ENCODE measurements at regions not wholly inside any gene's neighbourhood (a gene's known extent, or its start where the extent isn't known, plus 50 kb on each side); places are given as distances from the start of the nearest gene placed in this dataset.

DNA sequence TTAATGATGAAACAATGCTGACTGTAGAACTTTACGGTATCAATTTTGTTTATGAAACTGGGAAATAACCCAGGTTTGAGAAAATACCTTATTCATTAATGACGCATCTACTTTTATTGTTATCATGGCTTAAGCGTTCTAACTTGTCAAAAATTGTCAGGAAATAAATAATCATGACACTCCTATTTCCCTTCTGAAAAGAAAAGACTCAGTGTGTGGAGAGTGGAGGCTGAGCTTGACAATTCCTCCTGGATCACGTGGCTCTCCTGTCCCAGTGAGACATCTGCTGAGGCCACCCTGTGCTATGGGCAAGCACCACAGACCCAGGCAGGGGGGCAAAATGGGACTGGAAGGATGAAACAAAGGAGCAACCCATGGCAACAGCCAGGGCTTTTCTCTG lies 466.4 kb downstream of the ZNF608 start:
- TF ChIP-seq POLR2A (IDR thresholded peaks at IDR 0.05; ENCODE audit: low read depth, low read length) = no peak
- FAIRE-seq = no peak
- DNase-seq (ENCODE audit: insufficient read length, low spot score) = no peak

DNA sequence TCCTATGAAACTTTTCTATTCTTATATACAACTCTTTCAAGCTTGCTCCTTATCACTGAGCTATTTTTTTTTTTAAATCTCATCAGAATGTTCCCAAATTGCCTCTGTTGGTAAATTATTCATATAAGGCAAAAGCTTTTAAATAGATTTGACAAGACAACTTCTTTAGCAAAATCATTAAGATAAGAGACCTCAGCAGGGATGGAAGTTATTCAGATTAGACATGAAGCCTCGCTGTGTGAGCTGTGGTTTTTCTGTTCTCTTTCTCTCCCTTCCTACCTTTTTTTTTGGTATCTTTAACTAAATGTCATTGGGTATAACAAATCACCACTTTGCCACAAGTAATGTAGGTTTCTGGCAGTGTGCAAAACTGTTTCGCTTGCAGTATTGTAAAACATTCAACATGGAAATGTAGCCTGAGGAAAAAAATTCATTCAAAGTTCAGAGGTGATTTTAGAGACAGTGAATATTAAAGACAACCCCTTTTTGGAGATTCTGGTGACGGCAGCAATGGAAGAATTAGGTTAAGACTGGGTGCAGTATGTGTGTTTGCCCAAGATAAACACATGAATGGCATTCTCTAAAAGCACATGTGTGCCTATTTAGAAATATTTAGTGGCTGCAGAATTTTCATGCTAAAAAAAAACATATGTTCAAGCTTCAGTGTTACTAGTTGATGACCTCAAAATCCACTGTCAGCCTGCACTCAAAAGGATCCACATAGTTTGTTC lies 467.1 kb downstream of the ZNF608 start:
- no peak for TF ChIP-seq POLR2A (IDR thresholded peaks at IDR 0.05; ENCODE audit: low read depth, low read length)
- DNase-seq (ENCODE audit: insufficient read length, low spot score) (no peak), FAIRE-seq (no peak)

GRCh38 chr5:124278636-124279035 lies 467.8 kb downstream of the ZNF608 start:
- no peak for FAIRE-seq
- DNase-seq (ENCODE audit: insufficient read length, low spot score) = no peak
- TF ChIP-seq POLR2A (IDR thresholded peaks at IDR 0.05; ENCODE audit: low read depth, low read length) = no peak

DNA sequence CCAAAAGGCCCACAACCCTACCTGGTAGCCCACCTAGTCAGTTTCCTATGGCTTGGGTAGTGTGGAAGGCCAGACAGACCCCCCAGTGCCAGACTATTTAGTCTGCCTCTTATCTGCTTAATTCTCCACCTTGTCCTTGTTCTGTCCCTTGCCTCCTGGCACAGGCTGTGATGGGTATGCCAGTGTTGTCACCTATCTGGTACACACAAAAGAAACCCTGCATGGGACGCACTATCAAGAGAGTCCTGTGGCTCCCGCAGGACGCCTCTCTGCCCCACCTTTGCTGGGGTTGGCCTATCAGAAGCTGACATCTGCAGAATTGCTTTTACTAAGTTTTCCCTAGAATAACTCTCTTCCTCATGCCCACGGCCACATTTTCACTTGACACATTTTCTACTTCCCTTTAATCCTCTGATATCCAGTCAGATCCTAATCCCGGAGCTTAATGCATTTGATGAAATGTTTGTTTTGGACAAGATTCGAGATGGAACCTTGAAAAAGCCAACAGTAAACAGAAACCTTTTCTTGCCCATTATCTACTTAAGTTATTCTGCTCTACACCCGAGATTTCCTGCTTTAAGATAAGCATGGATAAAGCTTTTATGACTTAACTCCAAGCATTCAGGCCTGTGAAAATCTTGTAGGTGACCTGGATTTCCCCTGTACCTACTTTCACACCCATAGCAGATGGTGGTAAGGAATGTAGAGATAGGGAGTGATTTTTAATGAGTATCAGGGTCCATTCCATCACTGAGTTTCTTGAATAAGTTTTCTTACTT lies 468.5 kb downstream of the ZNF608 start:
- DNase-seq (ENCODE audit: insufficient read length, low spot score) (no peak), FAIRE-seq (no peak)
- no peak for TF ChIP-seq POLR2A (IDR thresholded peaks at IDR 0.05; ENCODE audit: low read depth, low read length)

DNA sequence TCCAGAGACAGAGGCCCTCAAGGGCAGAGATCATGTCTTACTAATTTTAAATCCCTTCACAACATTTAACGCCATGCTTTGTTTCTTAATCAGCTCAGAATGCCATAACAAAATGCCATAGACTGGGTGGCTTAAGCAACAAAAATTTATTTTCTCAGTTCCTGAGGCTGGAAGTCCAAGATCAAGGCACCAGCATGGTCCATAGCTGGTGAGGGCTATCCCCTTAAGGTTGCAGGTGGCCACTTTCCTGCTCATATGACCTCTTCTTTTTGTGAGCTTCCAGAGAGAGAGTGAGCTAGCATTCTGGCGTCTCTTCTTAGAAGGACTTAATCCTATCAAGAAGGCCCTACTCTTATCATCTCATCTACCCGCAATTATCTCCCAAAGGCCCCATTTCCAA lies 470.3 kb downstream of the ZNF608 start:
- no peak for TF ChIP-seq POLR2A (IDR thresholded peaks at IDR 0.05; ENCODE audit: low read depth, low read length)
- FAIRE-seq (no peak), DNase-seq (ENCODE audit: insufficient read length, low spot score) (no peak)

DNA sequence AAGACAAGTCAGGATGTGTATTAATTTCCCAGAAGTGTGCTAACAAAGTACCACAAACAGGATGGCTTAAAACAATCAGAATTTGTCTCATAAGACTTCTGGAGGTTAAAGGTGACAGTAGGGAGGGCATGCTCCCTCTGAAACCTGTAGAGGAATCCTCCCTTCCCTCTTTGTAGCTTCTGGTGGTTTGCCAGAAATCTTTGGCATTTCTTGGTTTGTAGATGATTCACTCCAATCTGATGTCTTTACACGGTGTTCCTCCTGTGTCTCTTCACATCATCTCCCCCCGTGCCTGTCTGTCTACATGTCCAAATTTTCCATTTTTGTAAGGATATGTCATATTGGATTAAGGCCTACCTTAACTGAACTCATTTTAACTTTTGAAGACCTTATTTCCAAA lies 471.5 kb downstream of the ZNF608 start:
- TF ChIP-seq POLR2A (IDR thresholded peaks at IDR 0.05; ENCODE audit: low read depth, low read length) = no peak

DNA sequence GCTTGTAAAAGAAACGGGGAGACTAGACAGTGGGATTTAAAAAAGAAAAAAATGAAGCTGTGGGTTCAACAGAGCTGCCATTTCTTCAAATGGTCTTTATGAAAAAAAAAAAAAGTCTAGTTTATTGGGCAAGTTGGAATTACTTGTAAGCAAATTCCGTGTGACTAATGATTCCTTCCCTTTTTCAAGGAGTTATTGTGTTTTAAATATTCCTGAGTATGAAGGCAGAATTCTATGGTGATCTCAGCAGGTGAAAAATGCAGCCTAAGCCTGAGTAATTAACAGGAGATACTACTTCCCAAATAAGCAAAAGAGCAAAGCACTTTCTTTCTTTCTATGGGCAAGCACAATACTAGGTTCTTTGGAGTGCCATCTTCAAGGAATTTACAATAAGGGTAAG lies 481.9 kb downstream of the ZNF608 start:
- DNase-seq (ENCODE audit: insufficient read length, low spot score) = no peak
- no peak for TF ChIP-seq POLR2A (IDR thresholded peaks at IDR 0.05; ENCODE audit: low read depth, low read length)
- FAIRE-seq = no peak

More for the DNA sequence above, 471.5 kb downstream of the ZNF608 start:
- DNase-seq (ENCODE audit: insufficient read length, low spot score) (no peak), FAIRE-seq (no peak)

DNA sequence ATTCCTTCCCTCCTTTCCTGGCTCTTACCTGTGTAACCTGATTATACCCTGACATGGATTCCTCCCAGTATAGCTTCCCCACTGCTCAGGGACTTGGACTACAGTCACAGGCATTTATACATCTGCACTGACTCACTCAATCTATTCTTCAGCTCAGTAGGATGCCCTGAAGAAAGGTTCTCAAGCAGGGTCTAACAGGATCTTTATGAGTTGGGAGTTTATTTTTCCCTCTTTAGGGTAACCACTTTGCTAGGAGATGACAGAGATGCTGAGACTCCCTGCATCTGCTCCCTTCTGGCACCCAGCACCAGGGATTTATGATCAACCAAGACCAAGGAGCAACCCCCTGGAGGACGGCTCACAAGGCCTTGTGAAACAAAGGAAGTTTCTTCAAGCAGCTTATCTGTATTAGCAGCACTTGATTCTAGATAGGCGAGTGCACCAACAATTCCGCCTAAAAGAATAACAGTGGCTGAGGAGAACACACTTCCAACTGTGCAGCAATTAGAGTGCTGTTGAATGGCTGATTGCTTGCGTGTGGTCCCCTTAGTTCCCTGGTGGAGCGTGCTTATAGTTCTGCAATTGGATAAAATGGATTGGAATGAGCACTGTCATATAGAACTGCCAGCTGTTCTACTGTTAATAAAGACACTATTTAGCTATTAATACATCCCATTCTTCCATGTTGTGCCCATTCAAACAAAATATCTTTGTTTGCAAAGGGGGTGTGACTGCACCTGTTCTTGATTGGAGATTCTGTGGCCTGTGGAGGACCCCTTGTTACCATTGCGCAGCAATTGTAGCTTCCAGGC lies 482.6 kb downstream of the ZNF608 start:
- no peak for FAIRE-seq
- TF ChIP-seq POLR2A (IDR thresholded peaks at IDR 0.05; ENCODE audit: low read depth, low read length) = no peak
- no peak for DNase-seq (ENCODE audit: insufficient read length, low spot score)

GRCh38 chr5:124262991-124263571 lies 483.4 kb downstream of the ZNF608 start:
- no peak for TF ChIP-seq POLR2A (IDR thresholded peaks at IDR 0.05; ENCODE audit: low read depth, low read length)
- no peak for FAIRE-seq
- DNase-seq (ENCODE audit: insufficient read length, low spot score) = no peak

DNA sequence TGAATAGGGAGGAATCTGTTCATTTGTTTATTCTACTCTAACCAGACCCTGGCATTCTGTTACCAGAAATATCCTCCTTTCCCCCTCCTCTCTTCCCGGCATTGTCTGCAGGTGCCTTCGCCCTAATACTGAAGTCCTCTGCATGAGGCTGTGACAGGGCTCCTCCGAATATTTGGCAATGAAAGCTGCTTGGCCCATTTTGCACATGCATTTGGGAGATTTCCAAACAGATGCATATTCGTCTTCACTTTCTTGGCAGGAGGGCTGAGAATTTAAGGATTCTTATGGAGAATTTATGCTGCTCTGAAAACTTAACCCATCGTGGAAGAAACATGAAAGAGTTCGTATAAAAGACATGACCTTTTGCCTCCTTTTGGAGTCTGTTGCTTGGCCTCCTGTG lies 484.0 kb downstream of the ZNF608 start:
- no peak for DNase-seq (ENCODE audit: insufficient read length, low spot score)
- FAIRE-seq = no peak
- no peak for TF ChIP-seq POLR2A (IDR thresholded peaks at IDR 0.05; ENCODE audit: low read depth, low read length)

- DNase-seq (ENCODE audit: insufficient read length, low spot score) (no peak), FAIRE-seq (no peak)
- TF ChIP-seq POLR2A (IDR thresholded peaks at IDR 0.05; ENCODE audit: low read depth, low read length) = no peak
These were observed 484.6 kb downstream of the ZNF608 start for GRCh38 chr5:124261848-124262247.

DNA sequence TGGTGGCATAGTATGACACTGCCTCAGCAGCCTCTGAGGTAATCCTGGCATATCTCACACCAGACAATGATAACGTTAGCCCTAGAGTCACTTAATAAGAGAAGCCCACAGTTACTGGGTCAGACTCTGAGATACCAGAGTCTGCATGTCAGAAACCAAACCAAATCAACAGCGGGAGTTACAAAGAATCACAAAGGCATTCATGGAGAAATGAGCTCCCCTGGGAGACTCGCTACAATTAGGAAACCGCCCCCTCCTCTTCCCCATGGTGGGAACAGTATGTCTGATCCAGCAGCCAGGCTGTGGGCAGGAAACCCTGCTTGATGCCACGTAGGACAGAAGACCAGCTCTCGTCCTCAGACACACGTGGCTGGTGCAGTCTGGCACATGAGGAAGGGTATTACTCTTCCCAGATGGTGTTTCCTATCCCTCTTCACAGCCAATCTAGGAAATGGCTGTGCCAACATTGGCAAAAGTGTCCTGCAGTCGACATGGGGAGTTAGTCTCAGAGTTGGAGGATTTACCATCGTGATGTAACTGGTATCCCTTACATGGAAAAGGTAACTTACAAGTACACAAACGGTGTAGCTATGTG lies 485.4 kb downstream of the ZNF608 start:
- TF ChIP-seq POLR2A (IDR thresholded peaks at IDR 0.05; ENCODE audit: low read depth, low read length) = no peak
- DNase-seq (ENCODE audit: insufficient read length, low spot score) = no peak
- FAIRE-seq = no peak

DNA sequence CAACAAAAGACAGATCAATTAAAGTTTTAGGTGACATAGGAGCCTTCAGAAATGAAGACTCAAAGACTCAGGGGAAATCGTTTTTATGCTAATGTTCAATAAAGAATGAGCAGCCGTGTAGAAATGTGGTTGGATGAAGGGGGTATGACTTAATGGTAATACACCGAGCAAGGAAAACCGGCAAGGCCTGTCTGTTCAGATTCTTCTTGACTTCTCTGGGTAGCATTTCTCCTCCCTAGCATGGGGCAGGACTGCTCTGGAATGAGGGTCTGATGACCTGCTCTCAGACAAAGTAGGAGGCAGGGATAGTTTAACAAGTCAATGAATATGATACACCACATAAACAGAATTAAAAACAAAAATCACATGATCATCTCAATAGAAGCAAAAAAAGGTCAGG lies 487.4 kb downstream of the ZNF608 start:
- no peak for FAIRE-seq
- TF ChIP-seq POLR2A (IDR thresholded peaks at IDR 0.05; ENCODE audit: low read depth, low read length) = no peak
- DNase-seq (ENCODE audit: insufficient read length, low spot score) = no peak
